ENCODE measurements at regions not wholly inside any gene's neighbourhood (a gene's known extent, or its start where the extent isn't known, plus 50 kb on each side); places are given as distances from the start of the nearest gene placed in this dataset.
"Not testable (repeated sequence)": the region's sequence is repeated elsewhere in the genome, so short reads cannot be mapped to it uniquely, and the experiment has no call there.

- DNase-seq: no peak
Measured at GRCh38 chr3:186453531-186453930, 90.6 kb downstream of the CRYGS start.

- peak; percentile 71 for DNase-seq
Measured at GRCh38 chr3:186452517-186452916, 90.5 kb upstream of the DGKG start.

GRCh38 chr3:186451371-186451770 lies 89.3 kb upstream of the DGKG start:
- no peak for DNase-seq

GRCh38 chr3:186444974-186445373 lies 82.9 kb upstream of the DGKG start:
- no peak for DNase-seq

- no peak for DNase-seq
Measured at GRCh38 chr3:186444288-186444687, 82.3 kb upstream of the DGKG start.

GRCh38 chr3:186442979-186443378 lies 80.9 kb upstream of the DGKG start:
- DNase-seq: not testable (repeated sequence)

- no peak for DNase-seq
Measured at GRCh38 chr3:186442162-186442561, 80.1 kb upstream of the DGKG start.

- DNase-seq: no peak
Measured at GRCh38 chr3:186440891-186441290, 78.9 kb upstream of the DGKG start.

- DNase-seq: no peak
Measured at GRCh38 chr3:186439725-186440124, 77.7 kb upstream of the DGKG start.

GRCh38 chr3:186435332-186435731 lies 73.3 kb upstream of the DGKG start:
- not testable (repeated sequence) for DNase-seq

- DNase-seq: no peak
Measured at GRCh38 chr3:186432944-186433732, 71.1 kb upstream of the DGKG start.

GRCh38 chr3:186432189-186432588 lies 70.2 kb upstream of the DGKG start:
- no peak for DNase-seq

GRCh38 chr3:186427627-186428281 lies 65.7 kb upstream of the DGKG start:
- peak; percentile 43 for DNase-seq

- peak; percentile 59 for DNase-seq
Measured at GRCh38 chr3:186425788-186426730, 64.0 kb upstream of the DGKG start.

- peak; percentile 38 for DNase-seq
Measured at GRCh38 chr3:186421946-186422345, 59.9 kb upstream of the DGKG start.

GRCh38 chr3:186418671-186419145 lies 56.7 kb upstream of the DGKG start:
- peak; percentile 61 for DNase-seq

GRCh38 chr3:186417791-186418190 lies 55.8 kb upstream of the DGKG start:
- peak; percentile 94 for DNase-seq

- peak; percentile 94 for DNase-seq
Measured at GRCh38 chr3:186414735-186415419, 52.8 kb upstream of the DGKG start.

GRCh38 chr3:186413615-186414415 lies 51.8 kb upstream of the DGKG start:
- DNase-seq: peak; percentile 49

- no peak for DNase-seq
Measured at GRCh38 chr3:186411994-186412393, 50.0 kb upstream of the DGKG start.

Measured in fibroblast of skin of right quadriceps (primary cell).